T1000 (cell line): ENCODE measurements at regions not wholly inside any gene's neighbourhood (a gene's known extent, or its start where the extent isn't known, plus 50 kb on each side); places are given as distances from the start of the nearest gene placed in this dataset.

Source experiments
- DNase-seq: peaks from one replicate; lab custom pipeline; 2025; ENCODE audit warnings: mixed read lengths; lab: John Stamatoyannopoulos, UW

GRCh38 chr15:35320158-35320780 lies 225.7 kb downstream of the DPH6 start:
- DNase-seq = no peak

- DNase-seq = no peak
These were observed 226.6 kb downstream of the DPH6 start for GRCh38 chr15:35319354-35319753.

- no peak for DNase-seq
These were observed 228.7 kb downstream of the DPH6 start for GRCh38 chr15:35317217-35317616.

- no peak for DNase-seq
These were observed 227.2 kb upstream of the NANOGP8 start for GRCh38 chr15:35312344-35312743.

- DNase-seq = no peak
These were observed 226.5 kb upstream of the NANOGP8 start for GRCh38 chr15:35311615-35312014.

- DNase-seq = no peak
These were observed 224.8 kb upstream of the NANOGP8 start for GRCh38 chr15:35309886-35310285.

GRCh38 chr15:35308802-35309201 lies 223.7 kb upstream of the NANOGP8 start:
- DNase-seq = no peak

GRCh38 chr15:35307676-35308075 lies 222.6 kb upstream of the NANOGP8 start:
- no peak for DNase-seq

GRCh38 chr15:35307026-35307425 lies 221.9 kb upstream of the NANOGP8 start:
- DNase-seq = no peak

- DNase-seq = no peak
These were observed 221.4 kb upstream of the NANOGP8 start for GRCh38 chr15:35306361-35306981.

GRCh38 chr15:35305946-35306345 lies 220.9 kb upstream of the NANOGP8 start:
- no peak for DNase-seq

- no peak for DNase-seq
These were observed 220.0 kb upstream of the NANOGP8 start for GRCh38 chr15:35305031-35305550.

- DNase-seq = no peak
These were observed 219.3 kb upstream of the NANOGP8 start for GRCh38 chr15:35304389-35304788.

- no peak for DNase-seq
These were observed 217.2 kb upstream of the NANOGP8 start for GRCh38 chr15:35302334-35302733.

GRCh38 chr15:35301088-35301487 lies 216.0 kb upstream of the NANOGP8 start:
- no peak for DNase-seq

GRCh38 chr15:35299059-35299735 lies 214.1 kb upstream of the NANOGP8 start:
- DNase-seq = no peak

GRCh38 chr15:35298509-35298908 lies 213.4 kb upstream of the NANOGP8 start:
- no peak for DNase-seq

GRCh38 chr15:35293353-35294130 lies 208.4 kb upstream of the NANOGP8 start:
- DNase-seq = peak; percentile 9

- no peak for DNase-seq
These were observed 205.2 kb upstream of the NANOGP8 start for GRCh38 chr15:35290301-35290721.

- DNase-seq = no peak
These were observed 204.0 kb upstream of the NANOGP8 start for GRCh38 chr15:35289024-35289617.

GRCh38 chr15:35288580-35288979 lies 203.5 kb upstream of the NANOGP8 start:
- DNase-seq = no peak

GRCh38 chr15:35286721-35287120 lies 201.6 kb upstream of the NANOGP8 start:
- no peak for DNase-seq
